ENCODE measurements at regions not wholly inside any gene's neighbourhood (a gene's known extent, or its start where the extent isn't known, plus 50 kb on each side); places are given as distances from the start of the nearest gene placed in this dataset.

GRCh38 chr4:89463341-89463740, 155.7 kb upstream of the GPRIN3 start:
- no peak for TF ChIP-seq CTCF (conservative IDR thresholded peaks at IDR 0.05; ENCODE audit: low read depth, low read length)
- no peak overlapping the region for H3K4me3 ChIP-seq (ENCODE audit: low read depth, low read length)
- no peak for DNase-seq (ENCODE audit: low read depth)

DNA sequence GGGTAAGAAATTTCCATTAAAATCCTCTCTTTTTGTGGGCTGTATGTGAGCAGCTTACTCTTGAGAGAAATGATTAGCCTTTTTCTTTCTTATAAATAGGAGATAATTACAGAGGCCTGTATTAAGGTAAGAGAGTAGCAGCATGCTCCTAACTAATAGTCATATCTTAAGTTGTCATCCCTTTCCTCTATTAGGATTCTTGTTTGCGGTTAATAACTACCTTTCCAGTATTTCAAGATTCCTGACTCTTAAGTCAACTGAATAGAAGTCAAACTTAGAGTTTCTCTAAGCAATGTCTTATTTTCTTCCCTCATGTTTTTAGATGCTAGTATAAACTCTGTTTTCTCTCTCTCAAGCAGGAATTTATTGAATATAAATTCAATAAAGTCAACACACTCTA, 139.9 kb upstream of the GPRIN3 start:
- no peak for DNase-seq (ENCODE audit: low read depth)
- H3K4me3 ChIP-seq (ENCODE audit: low read depth, low read length) = no peak overlapping the region
- no peak for TF ChIP-seq CTCF (conservative IDR thresholded peaks at IDR 0.05; ENCODE audit: low read depth, low read length)

- no peak for TF ChIP-seq CTCF (conservative IDR thresholded peaks at IDR 0.05; ENCODE audit: low read depth, low read length)
- no peak overlapping the region for H3K4me3 ChIP-seq (ENCODE audit: low read depth, low read length)
Measured at GRCh38 chr4:89446193-89446592, 138.6 kb upstream of the GPRIN3 start.

DNA sequence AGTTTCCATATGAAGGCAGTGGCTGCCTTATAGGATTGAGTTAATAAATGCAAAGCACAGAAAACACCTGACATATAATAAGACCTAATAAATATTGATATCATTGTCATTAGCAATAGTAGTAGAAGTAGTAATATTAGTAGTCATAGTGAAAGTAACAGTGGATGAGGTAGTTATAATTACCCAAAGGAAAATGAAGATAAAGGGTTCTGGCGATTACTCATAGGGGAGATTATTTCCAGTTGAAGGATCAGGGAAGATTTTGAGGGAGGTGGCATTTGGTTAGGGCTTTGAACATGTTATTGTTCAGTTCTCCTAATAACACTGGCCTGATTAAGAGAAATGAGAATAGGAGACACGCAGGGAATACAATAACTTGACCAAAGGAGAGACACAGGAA, 131.9 kb upstream of the GPRIN3 start:
- no peak for TF ChIP-seq CTCF (conservative IDR thresholded peaks at IDR 0.05; ENCODE audit: low read depth, low read length)
- DNase-seq (ENCODE audit: low read depth) = no peak
- no peak overlapping the region for H3K4me3 ChIP-seq (ENCODE audit: low read depth, low read length)

More at GRCh38 chr4:89446193-89446592, 138.6 kb upstream of the GPRIN3 start:
- no peak for DNase-seq (ENCODE audit: low read depth)

- TF ChIP-seq CTCF (conservative IDR thresholded peaks at IDR 0.05; ENCODE audit: low read depth, low read length) = peak; percentile 56
- DNase-seq (ENCODE audit: low read depth) = peak; percentile 63
- no peak overlapping the region for H3K4me3 ChIP-seq (ENCODE audit: low read depth, low read length)
Measured at GRCh38 chr4:89438102-89438831, 130.7 kb upstream of the GPRIN3 start.

GRCh38 chr4:89434364-89434988, 126.9 kb upstream of the GPRIN3 start:
- peak; percentile 74 for DNase-seq (ENCODE audit: low read depth)
- no peak overlapping the region for H3K4me3 ChIP-seq (ENCODE audit: low read depth, low read length)
- TF ChIP-seq CTCF (conservative IDR thresholded peaks at IDR 0.05; ENCODE audit: low read depth, low read length) = peak; percentile 82

DNA sequence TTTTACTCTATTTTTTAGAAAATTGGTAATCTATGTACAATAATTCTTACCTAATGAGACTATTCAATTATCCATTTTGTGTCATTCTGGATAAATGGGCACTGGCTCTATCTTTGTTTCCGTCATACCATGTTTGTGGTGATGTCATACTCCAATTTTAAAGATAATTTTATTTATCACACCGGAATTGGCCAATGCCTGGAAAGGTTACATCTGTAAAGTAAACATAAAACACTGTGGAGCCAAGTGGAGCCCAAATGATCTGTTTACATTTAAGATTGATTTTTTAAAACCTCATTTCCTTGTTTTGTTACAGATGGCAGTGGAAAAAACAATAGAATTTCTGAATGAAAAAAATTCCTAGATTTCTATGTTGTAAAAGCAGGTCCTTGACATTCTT, 120.2 kb upstream of the GPRIN3 start:
- DNase-seq (ENCODE audit: low read depth) = no peak
- H3K4me3 ChIP-seq (ENCODE audit: low read depth, low read length) = no peak overlapping the region
- no peak for TF ChIP-seq CTCF (conservative IDR thresholded peaks at IDR 0.05; ENCODE audit: low read depth, low read length)
